Endothelial cell (in vitro differentiated cells): ENCODE measurements at regions not wholly inside any gene's neighbourhood (a gene's known extent, or its start where the extent isn't known, plus 50 kb on each side); places are given as distances from the start of the nearest gene placed in this dataset.

ENCODE experiments used
- DNase-seq: peaks from one replicate; pipeline ENCODE4 v3.0.0; 2021; ENCODE audit warnings: low spot score
- H3K27ac Mint-ChIP-seq: one replicate; pipeline ENCODE4 v1.8.0; 2021; ENCODE audit warnings: mixed read lengths, inconsistent platforms; ENCODE audit not compliant: unreplicated experiment
- H3K27me3 Mint-ChIP-seq: one replicate; pipeline ENCODE4 v1.8.0; 2021; ENCODE audit warnings: mild to moderate bottlenecking, moderate library complexity, mixed read lengths, inconsistent platforms; ENCODE audit not compliant: unreplicated experiment
- H3K36me3 Mint-ChIP-seq: one replicate; pipeline ENCODE4 v1.8.0; 2021; ENCODE audit warnings: mild to moderate bottlenecking, low read depth, mixed read lengths, inconsistent platforms; ENCODE audit not compliant: unreplicated experiment
- H3K4me1 Mint-ChIP-seq: one replicate; pipeline ENCODE4 v1.8.0; 2021; ENCODE audit warnings: mild to moderate bottlenecking, mixed read lengths, inconsistent platforms; ENCODE audit not compliant: unreplicated experiment
- H3K4me3 Mint-ChIP-seq: one replicate; pipeline ENCODE4 v1.8.0; 2021; ENCODE audit warnings: mild to moderate bottlenecking, mixed read lengths, inconsistent platforms; ENCODE audit not compliant: unreplicated experiment
- H3K9me3 Mint-ChIP-seq: one replicate; pipeline ENCODE4 v1.8.0; 2021; ENCODE audit warnings: mixed read lengths, inconsistent platforms; ENCODE audit not compliant: unreplicated experiment
- CTCF ChIP-seq: fragments of 200-600 bp; sonication (generic); IDR thresholded peaks from one replicate; pipeline ENCODE4 v1.5.0; 2021; ENCODE audit warnings: antibody characterized with exemption; ENCODE audit not compliant: unreplicated experiment

GRCh38 chr1:38625939-38626338 is 233.6 kb downstream of the RRAGC start:
- Mint-ChIP-seq H3K4me3 (no peak overlapping the region), H3K36me3 (no peaks in the 10 kb centered on the region), H3K9me3 (peaks cover 4% of the 10 kb centered on the region), H3K27ac (no peak overlapping the region), H3K4me1 (no peaks in the 10 kb centered on the region), H3K27me3 (peaks cover 3% of the 10 kb centered on the region)
- no peak for TF ChIP-seq CTCF
- no peak for DNase-seq

- H3K27me3 Mint-ChIP-seq = peaks cover 3% of the 10 kb centered on the region
- DNase-seq = no peak
- no peak overlapping the region for H3K27ac Mint-ChIP-seq
- no peaks in the 10 kb centered on the region for H3K36me3 Mint-ChIP-seq
- no peak overlapping the region for H3K4me3 Mint-ChIP-seq
- H3K9me3 Mint-ChIP-seq = peaks cover under 1% of the 10 kb centered on the region
- TF ChIP-seq CTCF = no peak
- H3K4me1 Mint-ChIP-seq = no peaks in the 10 kb centered on the region
Observed at GRCh38 chr1:38624336-38625039, 235.1 kb downstream of the RRAGC start.

GRCh38 chr1:38623529-38623928 is 236.0 kb downstream of the RRAGC start:
- Mint-ChIP-seq H3K9me3 (no peaks in the 10 kb centered on the region), H3K27me3 (peaks cover 3% of the 10 kb centered on the region), H3K4me1 (no peaks in the 10 kb centered on the region), H3K36me3 (no peaks in the 10 kb centered on the region), H3K27ac (no peak overlapping the region), H3K4me3 (no peak overlapping the region)
- no peak for DNase-seq
- TF ChIP-seq CTCF = no peak

GRCh38 chr1:38622197-38622596 is 237.4 kb downstream of the RRAGC start:
- no peak for DNase-seq
- Mint-ChIP-seq H3K4me3 (no peak overlapping the region), H3K36me3 (no peaks in the 10 kb centered on the region), H3K27ac (no peak overlapping the region), H3K9me3 (no peaks in the 10 kb centered on the region), H3K27me3 (peaks cover 3% of the 10 kb centered on the region), H3K4me1 (no peaks in the 10 kb centered on the region)
- TF ChIP-seq CTCF = no peak

- no peak overlapping the region for H3K27ac Mint-ChIP-seq
- no peaks in the 10 kb centered on the region for H3K9me3 Mint-ChIP-seq
- TF ChIP-seq CTCF = no peak
- no peak overlapping the region for H3K4me3 Mint-ChIP-seq
- no peak for DNase-seq
- H3K27me3 Mint-ChIP-seq = no peaks in the 10 kb centered on the region
- no peaks in the 10 kb centered on the region for H3K4me1 Mint-ChIP-seq
- no peaks in the 10 kb centered on the region for H3K36me3 Mint-ChIP-seq
Observed at GRCh38 chr1:38616846-38617245, 242.7 kb downstream of the RRAGC start.
